Hematopoietic multipotent progenitor cell (in vitro differentiated cells): ENCODE measurements at regions not wholly inside any gene's neighbourhood (a gene's known extent, or its start where the extent isn't known, plus 50 kb on each side); places are given as distances from the start of the nearest gene placed in this dataset.

Experiments used
- DNase-seq, 3 donors: peaks; one replicate each; pipeline ENCODE4 v3.0.0-alpha.2; 2011 to 2015; ENCODE audit warnings: low read depth in 2 of 3, low spot score in 2 of 3

GRCh38 chr10:88023676-88024075, 160.3 kb downstream of the PTEN start:
- no peak for DNase-seq

- no peak for DNase-seq
These were observed 162.6 kb downstream of the PTEN start for GRCh38 chr10:88026031-88026430.

- peak in 1 of 3 donors; percentile 38 for DNase-seq
These were observed 164.1 kb downstream of the PTEN start for GRCh38 chr10:88027570-88027969.

- DNase-seq: no peak
These were observed 164.6 kb downstream of the PTEN start for GRCh38 chr10:88028072-88028471.

- no peak for DNase-seq
These were observed 165.2 kb downstream of the PTEN start for GRCh38 chr10:88028654-88029053.

- DNase-seq: no peak
These were observed 169.1 kb downstream of the PTEN start for GRCh38 chr10:88032566-88032965.

GRCh38 chr10:88033385-88033784, 170.0 kb downstream of the PTEN start:
- no peak for DNase-seq

- DNase-seq: no peak
These were observed 170.4 kb downstream of the PTEN start for GRCh38 chr10:88033793-88034192.

GRCh38 chr10:88036126-88036525, 172.7 kb downstream of the PTEN start:
- DNase-seq: peak in 1 of 3 donors; percentile 28

- no peak for DNase-seq
These were observed 174.2 kb downstream of the PTEN start for GRCh38 chr10:88037623-88038022.

GRCh38 chr10:88038268-88038667, 174.8 kb downstream of the PTEN start:
- no peak for DNase-seq

GRCh38 chr10:88039496-88040200, 176.2 kb downstream of the PTEN start:
- DNase-seq: no peak

- no peak for DNase-seq
These were observed 178.1 kb downstream of the PTEN start for GRCh38 chr10:88041243-88042159.

GRCh38 chr10:88042160-88043100, 179.0 kb downstream of the PTEN start:
- DNase-seq: peak in 1 of 3 donors; percentile 47

GRCh38 chr10:88045096-88045495, 181.7 kb downstream of the PTEN start:
- no peak for DNase-seq

- peak in 1 of 3 donors; percentile 71 for DNase-seq
These were observed 182.4 kb downstream of the PTEN start for GRCh38 chr10:88045656-88046415.

GRCh38 chr10:88047579-88047978, 184.2 kb downstream of the PTEN start:
- no peak for DNase-seq

- DNase-seq: no peak
These were observed 184.9 kb downstream of the PTEN start for GRCh38 chr10:88048312-88048711.

GRCh38 chr10:88049204-88049603, 185.8 kb downstream of the PTEN start:
- no peak for DNase-seq

GRCh38 chr10:88057720-88058119, 194.3 kb downstream of the PTEN start:
- DNase-seq: no peak
